IMR-90 (cell line): ENCODE measurements at regions not wholly inside any gene's neighbourhood (a gene's known extent, or its start where the extent isn't known, plus 50 kb on each side); places are given as distances from the start of the nearest gene placed in this dataset.

Experiments used
- ATAC-seq: fragments of 200-7000 bp; cut with Tn5 transposase; 2 replicates; pipeline ENCODE4 v1.9.1; 2020; ENCODE audit warnings: low read depth, mild to moderate bottlenecking, moderate library complexity
- BruUV-seq: library from RNA; stranded (reverse); fragments of 400-500 nt; replicated peaks from 2 replicates; lab custom pipeline; 2021; lab: Mats Ljungman, UMichigan
- CTCF ChIA-PET: fragments of 300-600 bp; formaldehyde crosslinking; extraction: SDS; loops from one replicate; lab custom pipeline; 2021; ENCODE audit warnings: antibody characterized with exemption; lab: Yijun Ruan, JAX
- POLR2A ChIA-PET: fragments of 300-600 bp; sonication (Branson Sonifier 250); formaldehyde crosslinking; loops from one replicate; lab custom pipeline; 2022; ENCODE audit warnings: antibody characterized with exemption; ENCODE audit not compliant: unreplicated experiment; lab: Charles Lee
- DNase-seq: peaks from one replicate; pipeline ENCODE4 v3.0.0; 2013
- H2AFZ ChIP-seq: replicated peaks from 2 replicates; pipeline ENCODE3; 2013; ENCODE audit warnings: low read length, mild to moderate bottlenecking; ENCODE audit not compliant: poor library complexity
- H2AK5ac ChIP-seq: 2 replicates; pipeline ENCODE4 v1.6.1; 2013; ENCODE audit warnings: low read depth, low read length, inconsistent platforms
- H2AK9ac ChIP-seq: replicated peaks from 2 replicates; pipeline ENCODE3; 2013; ENCODE audit warnings: mild to moderate bottlenecking, low read depth, low read length, moderate library complexity; ENCODE audit not compliant: poor library complexity
- H2BK120ac ChIP-seq: 2 replicates; pipeline ENCODE4 v1.6.1; 2013; ENCODE audit warnings: low read depth, low read length, inconsistent platforms
- H2BK15ac ChIP-seq: 3 replicates; pipeline ENCODE4 v1.6.1; 2013; ENCODE audit warnings: low read depth, low read length, inconsistent platforms
- H2BK20ac ChIP-seq: 2 replicates; pipeline ENCODE4 v1.6.1; 2013; ENCODE audit warnings: low read depth, mild to moderate bottlenecking, inconsistent platforms, low read length, moderate library complexity
- H2BK5ac ChIP-seq: 2 replicates; pipeline ENCODE4 v1.6.1; 2013; ENCODE audit warnings: mild to moderate bottlenecking, low read depth, low read length, inconsistent platforms; ENCODE audit not compliant: poor library complexity, severe bottlenecking
- H3K14ac ChIP-seq: replicated peaks from 2 replicates; pipeline ENCODE4 v1.6.1; 2013; ENCODE audit warnings: low read depth, low read length, inconsistent platforms
- H3K18ac ChIP-seq: 2 replicates; pipeline ENCODE4 v1.6.1; 2013; ENCODE audit warnings: low read depth, low read length, control low read depth
- H3K23ac ChIP-seq: 2 replicates; pipeline ENCODE4 v1.6.1; 2013; ENCODE audit warnings: low read depth, low read length, inconsistent platforms
- H3K27ac ChIP-seq: 2 replicates; pipeline ENCODE4 v1.5.1; 2013; ENCODE audit warnings: mild to moderate bottlenecking, control low read depth, low read length; ENCODE audit not compliant: insufficient read depth
- H3K27me3 ChIP-seq: 2 replicates; pipeline ENCODE4 v1.6.1; 2013; ENCODE audit warnings: low read length; ENCODE audit not compliant: control insufficient read depth, insufficient read depth
- H3K36me3 ChIP-seq: 2 replicates; pipeline ENCODE4 v1.6.1; 2013; ENCODE audit warnings: low read length, mixed read lengths; ENCODE audit not compliant: control insufficient read depth, insufficient read depth
- H3K4ac ChIP-seq: 2 replicates; pipeline ENCODE4 v1.6.1; 2013; ENCODE audit warnings: low read depth, low read length, inconsistent platforms
- H3K4me1 ChIP-seq: 2 replicates; pipeline ENCODE4 v1.6.1; 2013; ENCODE audit warnings: low read length, mixed read lengths; ENCODE audit not compliant: control insufficient read depth, insufficient read depth
- H3K4me2 ChIP-seq: 2 replicates; pipeline ENCODE4 v1.6.1; 2013; ENCODE audit warnings: low read depth, mild to moderate bottlenecking, control low read depth, low read length, moderate library complexity
- H3K4me3 ChIP-seq: 2 replicates; pipeline ENCODE4 v1.5.1; 2013; ENCODE audit warnings: low read depth, mild to moderate bottlenecking, control low read depth, low read length, moderate library complexity; ENCODE audit not compliant: insufficient read depth
- H3K56ac ChIP-seq: 2 replicates; pipeline ENCODE4 v1.6.1; 2013; ENCODE audit warnings: low read length, inconsistent platforms; ENCODE audit not compliant: insufficient read depth; ENCODE audit errors: extremely low read depth
- H3K79me1 ChIP-seq, 2 experiments: 2 replicates each; pipeline ENCODE4 v1.6.1; 2013; ENCODE audit warnings: low read length in 2 of 2, inconsistent platforms in 1 of 2, low read depth in 1 of 2
- H3K9ac ChIP-seq: 2 replicates; pipeline ENCODE4 v1.6.1; 2013; ENCODE audit warnings: low read depth, low read length, control low read depth
- H3K9me1 ChIP-seq: 2 replicates; pipeline ENCODE4 v1.6.1; 2013; ENCODE audit warnings: low read length, inconsistent platforms; ENCODE audit not compliant: insufficient read depth
- H3K9me3 ChIP-seq: 2 replicates; pipeline ENCODE4 v1.6.1; 2013; ENCODE audit warnings: low read length; ENCODE audit not compliant: control insufficient read depth, insufficient read depth
- H4K20me1 ChIP-seq: 2 replicates; pipeline ENCODE4 v1.6.1; 2013; ENCODE audit warnings: low read length, inconsistent platforms; ENCODE audit not compliant: insufficient read depth
- H4K5ac ChIP-seq: 2 replicates; pipeline ENCODE4 v1.6.1; 2013; ENCODE audit warnings: mild to moderate bottlenecking, low read depth, low read length, control low read depth
- H4K8ac ChIP-seq, 2 experiments: 2 replicates each; pipeline ENCODE4 v1.6.1; 2013; ENCODE audit warnings: low read depth in 2 of 2, low read length in 2 of 2, control low read depth in 1 of 2, inconsistent platforms in 1 of 2
- H4K91ac ChIP-seq: 2 replicates; pipeline ENCODE4 v1.6.1; 2013; ENCODE audit warnings: low read depth, low read length, inconsistent platforms; ENCODE audit not compliant: insufficient read depth
- CEBPB ChIP-seq: IDR thresholded peaks from 2 replicates; pipeline ENCODE4 v1.6.1; 2012; ENCODE audit warnings: low read depth, low read length, improper control_type of control experiment
- CHD1 ChIP-seq: IDR thresholded peaks from 2 replicates; pipeline ENCODE4 v1.6.1; 2012; ENCODE audit warnings: low read depth, low read length, improper control_type of control experiment
- CTCF ChIP-seq: conservative IDR thresholded peaks from 2 replicates; pipeline ENCODE4 v1.5.1; 2012; ENCODE audit warnings: mild to moderate bottlenecking, low read depth, low read length, improper control_type of control experiment
- ELK1 ChIP-seq: fragments of 150-350 bp; IDR thresholded peaks from 2 replicates; pipeline ENCODE4 v1.6.1; 2016; ENCODE audit warnings: low read depth, mild to moderate bottlenecking, low read length, moderate library complexity, borderline replicate concordance
- FOS ChIP-seq: fragments of 150-350 bp; IDR thresholded peaks from 2 replicates; pipeline ENCODE4 v1.6.1; 2016; ENCODE audit warnings: low read depth, low read length
- MAFK ChIP-seq: IDR thresholded peaks from 2 replicates; pipeline ENCODE4 v1.6.1; 2012; ENCODE audit warnings: low read depth, low read length, improper control_type of control experiment
- MAZ ChIP-seq: IDR thresholded peaks from 2 replicates; pipeline ENCODE4 v1.6.1; 2012; ENCODE audit warnings: low read depth, mild to moderate bottlenecking, low read length, improper control_type of control experiment, moderate library complexity, borderline replicate concordance
- MXI1 ChIP-seq: IDR thresholded peaks from 2 replicates; pipeline ENCODE4 v1.6.1; 2012; ENCODE audit warnings: low read depth, mild to moderate bottlenecking, low read length, moderate library complexity, borderline replicate concordance
- NFE2L2 ChIP-seq: fragments of 150-350 bp; IDR thresholded peaks from 2 replicates; pipeline ENCODE4 v1.6.1; 2016; ENCODE audit warnings: low read depth, mild to moderate bottlenecking, low read length
- POLR2A ChIP-seq: IDR thresholded peaks from 2 replicates; pipeline ENCODE4 v1.6.1; 2012; ENCODE audit warnings: mild to moderate bottlenecking, low read depth, low read length
- RAD21 ChIP-seq: IDR thresholded peaks from 2 replicates; pipeline ENCODE4 v1.6.1; 2012; ENCODE audit warnings: low read length, improper control_type of control experiment
- RCOR1 ChIP-seq: IDR thresholded peaks from 2 replicates; pipeline ENCODE4 v1.6.1; 2012; ENCODE audit warnings: mild to moderate bottlenecking, low read length, improper control_type of control experiment; ENCODE audit not compliant: insufficient replicate concordance
- RFX5 ChIP-seq: IDR thresholded peaks from 2 replicates; pipeline ENCODE4 v1.8.0; 2012; ENCODE audit warnings: low read depth, mild to moderate bottlenecking, low read length, moderate library complexity
- SMC3 ChIP-seq: fragments of 150-350 bp; IDR thresholded peaks from 2 replicates; pipeline ENCODE4 v1.6.1; 2016; ENCODE audit warnings: low read depth, mild to moderate bottlenecking, antibody characterized with exemption, low read length, moderate library complexity
- USF2 ChIP-seq: fragments of 150-350 bp; IDR thresholded peaks from 2 replicates; pipeline ENCODE4 v1.6.1; 2017; ENCODE audit warnings: mild to moderate bottlenecking, antibody characterized with exemption, low read length, low read depth
- WGBS, 2 experiments: methylation state at CpG; one replicate each; pipeline versions ENCODE4 v1.1.5 to v1.1.7; 2013; ENCODE audit warnings: missing lambda C conversion rate in 2 of 2; ENCODE audit not compliant: insufficient read length in 1 of 2; ENCODE audit errors: extremely low coverage in 2 of 2; 5-methylcytosine and 5-hydroxymethylcytosine counted together
- dilution Hi-C: fragments of 300-500 bp; cut with HindIII; formaldehyde crosslinking; loops from one replicate; pipeline ENCODE4 v1.14.3; 2018; ENCODE audit warnings: low sequenced_read_pairs; ENCODE audit not compliant: unreplicated experiment
- in situ Hi-C: fragments of 300-500 bp; cut with MboI; formaldehyde crosslinking; loops from 3 replicates; pipeline ENCODE4 v1.14.3; 2019; ENCODE audit warnings: low sequenced_read_pairs, inconsistent platforms, mixed read lengths
- intact Hi-C: fragments of 100-400 bp; cut with micrococcal nuclease; formaldehyde crosslinking; loops from 2 replicates; pipeline ENCODE4 v1.10.0; 2022

GRCh38 chr2:212915121-212915782, 236.2 kb downstream of the IKZF2 start:
- no peak overlapping the region for H2AK9ac ChIP-seq
- H2AFZ ChIP-seq: no peak overlapping the region
- ChIA-PET POLR2A (no interaction called here), CTCF (interaction anchor here (0.6 kb wide), 1 partner anchor 285 kb away, joined by 3 read pairs; no protein-coding TSS in a partner anchor)
- no CpG with 5 or more reads among the region's 4 CpGs for WGBS, 2 experiments
- 0 out of 3 replicates have a peak overlapping the region, but pooled peaks have one; percentile 68 for H2BK15ac ChIP-seq
- no peaks in the 10 kb centered on the region for H4K20me1 ChIP-seq
- H3K14ac ChIP-seq: peak overlapping the region; percentile 39; the same call in 1 of the 2 replicates
- H3K9ac ChIP-seq: no peak overlapping the region
- peaks cover 12% of the 10 kb centered on the region for H3K4me1 ChIP-seq
- BruUV-seq: no TSS peak
- H3K23ac ChIP-seq: no peak overlapping the region
- H2BK120ac ChIP-seq: peak overlapping the region; percentile 0; the same call in 1 of the 2 replicates
- no peak overlapping the region for H2AK5ac ChIP-seq
- no peaks in the 10 kb centered on the region for H3K9me3 ChIP-seq
- no peaks in the 10 kb centered on the region for H3K79me1 ChIP-seq
- no peak overlapping the region for H3K4me3 ChIP-seq
- peak overlapping the region; percentile 86; the same call in 1 of the 2 replicates for H3K18ac ChIP-seq
- no peak overlapping the region for H4K91ac ChIP-seq
- in situ Hi-C loops: no loop called here
- no peak overlapping the region for H3K4me2 ChIP-seq
- H2BK5ac ChIP-seq: peak overlapping the region; percentile 40
- TF ChIP-seq RAD21 (no peak), MAZ (no peak), RCOR1 (no peak), NFE2L2 (no peak), ELK1 (no peak), POLR2A (no peak), MAFK (no peak), MXI1 (no peak), SMC3 (no peak), USF2 (no peak), CEBPB (no peak), FOS (no peak), CHD1 (no peak), CTCF (no peak), RFX5 (no peak)
- H2BK20ac ChIP-seq: peak overlapping the region; percentile 57; the same call in 1 of the 2 replicates
- dilution Hi-C loops: no loop called here
- H3K9me1 ChIP-seq: no peaks in the 10 kb centered on the region
- DNase-seq (peak; percentile 34), ATAC-seq (no peak)
- H3K4ac ChIP-seq: no peak overlapping the region
- no peak overlapping the region for H4K5ac ChIP-seq
- intact Hi-C loops: no loop called here
- H3K27ac ChIP-seq: no peak overlapping the region
- H3K56ac ChIP-seq: no peak overlapping the region
- H4K8ac ChIP-seq: 0 out of 4 replicates have a peak overlapping the region, but pooled peaks of 1 of the 2 experiments have one; percentile 1
- H3K27me3 ChIP-seq: no peaks in the 10 kb centered on the region
- H3K36me3 ChIP-seq: no peaks in the 10 kb centered on the region
